ENCODE measurements at regions not wholly inside any gene's neighbourhood (a gene's known extent, or its start where the extent isn't known, plus 50 kb on each side); places are given as distances from the start of the nearest gene placed in this dataset.

- H3K27ac ChIP-seq = no peak overlapping the region
- TF ChIP-seq, protein P1, sequence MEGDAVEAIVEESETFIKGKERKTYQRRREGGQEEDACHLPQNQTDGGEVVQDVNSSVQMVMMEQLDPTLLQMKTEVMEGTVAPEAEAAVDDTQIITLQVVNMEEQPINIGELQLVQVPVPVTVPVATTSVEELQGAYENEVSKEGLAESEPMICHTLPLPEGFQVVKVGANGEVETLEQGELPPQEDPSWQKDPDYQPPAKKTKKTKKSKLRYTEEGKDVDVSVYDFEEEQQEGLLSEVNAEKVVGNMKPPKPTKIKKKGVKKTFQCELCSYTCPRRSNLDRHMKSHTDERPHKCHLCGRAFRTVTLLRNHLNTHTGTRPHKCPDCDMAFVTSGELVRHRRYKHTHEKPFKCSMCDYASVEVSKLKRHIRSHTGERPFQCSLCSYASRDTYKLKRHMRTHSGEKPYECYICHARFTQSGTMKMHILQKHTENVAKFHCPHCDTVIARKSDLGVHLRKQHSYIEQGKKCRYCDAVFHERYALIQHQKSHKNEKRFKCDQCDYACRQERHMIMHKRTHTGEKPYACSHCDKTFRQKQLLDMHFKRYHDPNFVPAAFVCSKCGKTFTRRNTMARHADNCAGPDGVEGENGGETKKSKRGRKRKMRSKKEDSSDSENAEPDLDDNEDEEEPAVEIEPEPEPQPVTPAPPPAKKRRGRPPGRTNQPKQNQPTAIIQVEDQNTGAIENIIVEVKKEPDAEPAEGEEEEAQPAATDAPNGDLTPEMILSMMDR (IDR thresholded peaks at IDR 0.05) = no peak
- TF ChIP-seq ZFX (IDR thresholded peaks at IDR 0.05; ENCODE audit: borderline replicate concordance) = no peak
These were observed 247.5 kb upstream of the LRIG1 start for GRCh38 chr3:66748175-66748876.

DNA sequence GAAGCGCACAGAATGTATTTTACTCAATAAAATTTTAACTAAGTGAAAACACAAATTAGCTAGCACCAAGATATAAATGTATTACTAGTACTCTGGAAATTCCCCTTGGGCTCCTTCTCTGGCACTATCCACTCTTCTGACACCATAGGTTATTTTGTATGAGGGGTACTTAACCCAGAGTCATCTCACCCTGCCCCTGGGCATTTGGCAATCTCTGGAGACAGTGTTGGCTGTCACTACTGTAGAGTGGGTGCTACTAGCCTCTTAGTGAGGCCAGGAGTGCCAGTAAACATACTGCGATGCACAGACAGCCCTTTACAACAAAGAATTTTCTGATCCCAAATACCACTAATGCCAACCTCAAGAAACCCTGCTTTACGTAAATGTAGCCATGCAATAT is 246.3 kb upstream of the KBTBD8 start:
- no peak for TF ChIP-seq ZFX (IDR thresholded peaks at IDR 0.05; ENCODE audit: borderline replicate concordance)
- TF ChIP-seq, protein P1 (IDR thresholded peaks at IDR 0.05) = no peak
- no peak overlapping the region for H3K27ac ChIP-seq

DNA sequence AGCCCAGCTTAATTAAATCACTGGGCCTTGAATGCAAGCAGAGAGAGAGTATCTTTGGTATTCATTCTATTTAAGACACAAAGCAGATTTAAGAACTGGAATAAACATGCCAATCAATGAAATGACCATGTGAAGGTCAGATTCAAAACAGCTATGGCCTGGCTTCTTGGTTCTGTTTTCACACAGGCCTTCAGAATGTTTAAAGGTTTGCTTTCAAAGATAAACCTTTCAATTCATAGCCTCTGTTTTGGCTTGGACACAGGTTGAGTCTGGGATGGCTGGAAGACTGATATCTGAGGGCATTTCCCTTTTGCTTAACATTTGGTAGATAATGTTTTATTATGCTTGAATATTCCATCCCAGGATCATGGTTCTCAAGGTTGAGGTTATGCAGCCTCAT is 244.4 kb upstream of the KBTBD8 start:
- TF ChIP-seq ZFX (IDR thresholded peaks at IDR 0.05; ENCODE audit: borderline replicate concordance) = no peak
- TF ChIP-seq, protein P1 (IDR thresholded peaks at IDR 0.05) = no peak
- H3K27ac ChIP-seq = no peak overlapping the region

GRCh38 chr3:66754613-66755012 is 243.5 kb upstream of the KBTBD8 start:
- no peak for TF ChIP-seq ZFX (IDR thresholded peaks at IDR 0.05; ENCODE audit: borderline replicate concordance)
- TF ChIP-seq, protein P1 (IDR thresholded peaks at IDR 0.05) = no peak
- no peak overlapping the region for H3K27ac ChIP-seq

- TF ChIP-seq, protein P1 (IDR thresholded peaks at IDR 0.05) = no peak
- no peak for TF ChIP-seq ZFX (IDR thresholded peaks at IDR 0.05; ENCODE audit: borderline replicate concordance)
- H3K27ac ChIP-seq = no peak overlapping the region
These were observed 242.2 kb upstream of the KBTBD8 start for GRCh38 chr3:66755924-66756323.

GRCh38 chr3:66756468-66757036 is 241.6 kb upstream of the KBTBD8 start:
- H3K27ac ChIP-seq = no peak overlapping the region
- no peak for TF ChIP-seq ZFX (IDR thresholded peaks at IDR 0.05; ENCODE audit: borderline replicate concordance)
- TF ChIP-seq, protein P1 (IDR thresholded peaks at IDR 0.05) = no peak

DNA sequence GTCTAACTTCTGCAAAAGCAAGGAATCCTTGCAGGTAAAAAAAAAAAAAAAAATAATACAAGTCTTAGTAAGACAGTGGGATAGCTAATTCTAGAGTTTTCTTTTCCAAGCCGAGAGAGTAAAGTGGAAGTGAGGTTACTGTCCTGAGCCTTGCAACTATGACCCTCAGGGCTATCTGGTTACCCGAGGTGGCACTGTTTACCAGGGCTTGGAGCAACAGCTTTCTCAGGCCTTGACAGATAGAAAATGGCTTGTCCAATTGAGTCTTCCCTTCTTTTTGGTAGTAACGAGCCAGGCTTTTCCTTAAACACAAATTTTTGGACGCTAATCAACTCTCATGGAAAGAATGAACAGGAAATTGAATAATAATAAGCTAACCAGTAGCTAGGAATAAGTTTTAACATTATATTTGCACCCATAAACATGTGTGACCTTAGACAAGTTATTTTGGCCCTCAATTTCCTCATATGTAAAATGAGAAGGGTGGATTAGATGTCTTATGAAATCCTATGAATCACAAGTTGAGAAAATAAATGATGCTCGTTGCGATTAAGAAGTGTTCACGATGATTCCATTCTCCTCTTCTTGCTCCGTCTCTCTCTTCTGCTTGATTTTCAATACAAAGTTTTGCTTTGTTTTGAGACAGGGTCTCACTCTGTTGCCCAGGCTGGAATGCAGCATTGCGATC is 236.9 kb upstream of the KBTBD8 start:
- TF ChIP-seq, protein P1 (IDR thresholded peaks at IDR 0.05) = no peak
- no peak for TF ChIP-seq ZFX (IDR thresholded peaks at IDR 0.05; ENCODE audit: borderline replicate concordance)
- no peak overlapping the region for H3K27ac ChIP-seq
